HG02763 (cell line): ENCODE measurements at regions not wholly inside any gene's neighbourhood (a gene's known extent, or its start where the extent isn't known, plus 50 kb on each side); places are given as distances from the start of the nearest gene placed in this dataset.

Experiments used
- ATAC-seq: cut with Tn5 transposase; IDR thresholded peaks from one replicate; pipeline ENCODE4 v1.9.1; 2021; ENCODE audit warnings: mild to moderate bottlenecking, moderate library complexity; ENCODE audit not compliant: unreplicated experiment

DNA sequence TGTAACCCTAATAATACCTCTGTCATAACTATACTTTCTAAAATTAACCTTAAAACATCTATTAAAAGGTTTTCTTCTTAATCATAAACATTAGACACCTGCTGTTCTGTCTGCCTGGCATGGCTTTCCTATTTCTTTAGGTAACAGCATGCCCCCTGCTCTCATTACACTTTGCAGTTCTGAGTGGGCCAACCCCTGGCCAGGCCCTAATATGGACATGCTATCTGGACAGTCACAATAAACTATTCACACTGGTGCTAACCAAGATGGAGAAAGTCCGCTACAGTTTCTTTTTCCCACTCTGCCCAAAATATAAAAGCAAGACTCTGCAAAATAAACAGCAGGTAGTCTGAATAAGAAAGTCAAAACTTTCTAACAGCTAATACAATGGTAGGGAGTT is 84.0 kb downstream of the ELAPOR2 start:
- ATAC-seq, result no peak

DNA sequence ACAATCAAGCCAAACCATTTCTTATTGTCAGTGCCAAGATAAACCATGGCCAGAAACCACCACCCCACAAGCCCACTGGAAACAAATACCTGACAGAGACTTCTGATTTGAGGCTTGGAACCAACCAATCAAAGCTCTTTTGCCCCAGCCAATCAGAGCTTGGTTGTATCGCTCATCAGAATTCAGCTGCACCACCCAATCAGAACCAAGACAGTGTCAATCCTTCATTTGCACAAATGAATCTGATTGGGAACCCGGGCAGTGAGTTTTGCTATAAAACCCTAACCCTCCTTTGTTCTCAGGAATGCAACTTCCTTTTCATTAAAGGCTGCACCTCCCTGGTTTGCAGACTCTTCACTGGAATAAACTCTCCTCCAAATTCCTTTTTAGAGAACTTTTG is 87.4 kb downstream of the ELAPOR2 start:
- no peak for ATAC-seq

DNA sequence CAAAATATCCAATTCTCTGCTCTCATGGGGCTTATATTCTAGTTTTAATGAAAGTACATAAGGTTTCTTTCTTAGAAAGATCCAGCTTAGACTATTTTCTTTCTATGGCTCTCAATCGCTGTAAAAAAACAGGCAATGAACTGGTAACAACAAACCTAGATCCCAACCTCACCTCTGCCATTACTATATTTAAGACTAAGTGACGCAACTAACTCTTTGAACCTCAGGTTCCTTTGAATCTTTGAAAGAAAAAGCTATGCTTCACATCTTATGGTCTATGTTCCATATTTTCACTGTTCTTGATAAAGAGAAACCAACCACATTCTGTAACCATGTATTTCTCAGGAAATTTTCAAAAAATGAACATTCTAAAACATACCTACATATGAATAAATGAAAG is 88.5 kb downstream of the ELAPOR2 start:
- no peak for ATAC-seq

DNA sequence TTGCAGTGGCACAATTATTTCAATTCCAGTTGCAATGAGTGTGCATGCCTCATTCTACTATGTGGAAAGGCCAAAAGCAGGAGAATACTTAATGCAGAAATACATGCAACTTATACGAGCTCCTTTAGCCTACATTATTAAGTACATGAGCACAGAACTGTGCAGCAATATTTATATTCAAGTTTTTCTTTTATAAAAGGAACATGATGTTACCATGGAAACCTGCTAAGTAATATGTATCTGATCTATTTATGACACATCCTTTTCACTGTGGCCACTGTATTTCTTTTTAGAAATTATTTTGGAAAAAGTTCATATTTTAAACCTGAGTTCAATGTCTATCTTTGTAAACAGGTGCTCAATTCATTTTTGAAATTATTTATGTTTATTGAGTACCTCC is 88.9 kb downstream of the ELAPOR2 start:
- no peak for ATAC-seq

DNA sequence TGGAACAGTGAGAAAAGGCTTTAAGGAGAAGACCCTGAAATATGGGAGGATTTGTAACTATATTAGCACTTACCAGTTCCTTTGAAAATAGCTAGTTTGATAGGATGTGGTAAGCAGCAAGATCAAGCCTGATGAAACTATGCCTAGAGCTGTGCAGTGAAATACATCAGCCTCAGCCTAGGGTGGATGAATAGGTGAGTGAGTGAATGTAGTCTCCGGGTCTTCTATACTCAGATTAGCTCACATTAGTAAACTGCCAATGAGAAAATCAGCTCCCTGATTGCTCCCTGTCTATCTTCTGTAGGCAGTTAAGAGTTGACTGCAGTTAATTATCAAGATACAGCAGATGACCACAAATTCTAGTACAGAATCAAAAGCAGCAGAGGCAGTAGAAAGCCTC is 89.6 kb downstream of the ELAPOR2 start:
- ATAC-seq, result no peak

GRCh38 chr7:86968618-86969017 is 90.8 kb downstream of the ELAPOR2 start:
- no peak for ATAC-seq

DNA sequence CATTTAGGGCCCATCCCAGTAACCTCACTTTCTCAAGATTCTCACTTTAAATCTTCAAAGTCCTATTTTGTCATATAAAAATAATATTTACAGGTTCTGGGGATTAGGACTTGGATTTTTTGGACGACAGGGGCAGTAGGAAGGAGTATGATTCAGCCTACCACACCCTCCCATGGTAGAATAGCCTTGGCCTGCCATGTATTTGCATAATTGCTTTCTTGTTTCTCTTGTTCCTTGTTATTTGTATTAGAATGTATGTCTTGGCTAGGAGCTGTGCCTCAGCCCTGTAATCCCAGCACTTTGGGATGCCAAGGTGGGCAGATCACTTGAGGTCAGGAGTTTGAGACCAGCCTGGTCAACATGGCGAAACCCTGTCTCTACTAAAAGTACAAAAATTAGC is 92.5 kb downstream of the ELAPOR2 start:
- no peak for ATAC-seq

DNA sequence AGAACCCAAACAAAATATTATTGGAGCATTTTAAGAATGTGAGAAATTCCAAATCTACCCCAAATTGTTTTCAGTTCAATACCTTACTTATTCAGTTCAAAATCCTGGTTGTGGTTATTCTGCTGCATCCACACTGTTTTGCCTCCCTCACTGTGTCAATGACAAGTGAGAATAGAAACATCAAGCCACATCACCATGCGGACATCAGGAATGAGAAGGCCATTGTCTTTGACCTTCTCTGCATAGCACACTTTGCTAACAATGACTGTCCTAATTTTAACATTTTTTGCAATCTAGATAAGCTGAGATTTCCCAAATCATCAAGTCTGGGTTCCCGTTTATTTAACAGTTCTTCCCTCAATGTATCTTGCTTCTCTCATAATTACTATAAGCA is 93.7 kb downstream of the ELAPOR2 start:
- no peak for ATAC-seq

GRCh38 chr7:86964973-86965726 is 94.3 kb downstream of the ELAPOR2 start:
- ATAC-seq, result no peak

DNA sequence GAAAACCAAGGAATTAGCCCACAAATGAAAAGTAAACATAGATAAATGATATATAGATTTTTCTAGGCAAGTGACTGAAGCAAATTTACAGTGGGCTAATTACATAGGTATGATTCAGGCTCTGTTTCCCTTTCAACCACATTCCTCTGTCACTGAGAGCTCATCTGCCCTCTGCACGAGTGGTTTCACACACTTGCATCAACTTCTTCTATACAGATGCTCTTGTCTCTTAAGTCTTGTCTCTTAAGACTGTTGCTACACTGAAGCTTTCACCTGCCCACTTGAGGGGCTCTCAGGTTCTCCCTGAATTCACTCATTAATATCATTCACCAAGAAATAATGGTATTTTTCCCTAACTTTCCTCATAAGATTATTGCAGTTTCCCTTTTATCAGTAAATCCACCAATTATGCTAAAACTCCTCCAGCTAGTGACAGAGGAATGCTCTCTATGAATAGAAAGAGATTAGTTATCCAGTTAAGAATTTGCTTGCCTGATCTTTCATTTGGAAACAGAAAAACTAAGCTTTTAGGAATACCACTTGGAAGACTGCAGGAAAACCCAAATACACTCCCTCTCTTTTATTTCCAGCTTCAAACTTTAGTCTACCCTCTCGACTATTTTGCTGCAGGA is 95.7 kb downstream of the ELAPOR2 start:
- ATAC-seq, result peak; percentile 62

GRCh38 chr7:86962623-86963022 is 96.8 kb downstream of the ELAPOR2 start:
- ATAC-seq, result no peak

DNA sequence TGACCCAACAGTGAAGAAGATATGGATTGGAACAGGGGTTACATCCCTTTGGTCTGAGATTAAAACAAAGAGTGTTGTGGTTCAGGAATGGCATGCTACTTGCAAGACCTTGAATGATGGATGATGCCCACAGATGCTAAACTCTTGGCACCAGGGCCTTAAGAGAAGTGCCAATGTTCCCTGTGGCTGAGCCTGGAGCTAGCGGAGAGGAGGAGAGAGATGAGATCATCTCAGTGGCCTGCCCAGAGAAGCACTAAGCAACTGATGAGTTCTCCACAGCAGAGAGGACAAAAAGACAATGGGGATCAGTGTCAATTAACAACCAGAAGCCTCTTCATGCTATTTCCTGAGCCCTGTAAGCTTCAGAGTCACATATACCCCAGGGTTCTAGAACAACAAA is 97.8 kb downstream of the ELAPOR2 start:
- ATAC-seq, result no peak

DNA sequence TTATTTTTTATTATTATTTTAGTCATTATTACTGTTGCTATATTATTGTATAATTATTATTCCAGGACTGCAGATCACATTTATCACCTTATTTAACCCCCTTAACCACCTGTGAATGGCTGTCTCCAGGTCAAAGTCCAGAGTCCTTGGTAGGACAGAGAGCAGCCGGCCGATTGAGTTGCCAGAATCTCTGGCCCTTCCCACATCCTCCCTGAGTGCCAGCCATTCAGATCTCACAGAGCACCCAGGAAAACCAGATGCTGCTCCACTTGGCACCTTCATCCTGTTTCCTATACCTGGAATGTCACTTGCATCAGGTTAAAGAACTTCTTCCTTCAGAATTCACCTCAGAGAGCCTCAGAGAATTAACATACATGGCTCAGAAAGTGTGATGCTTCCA is 101.1 kb downstream of the ELAPOR2 start:
- ATAC-seq, result no peak

GRCh38 chr7:86956567-86956966 is 102.9 kb downstream of the ELAPOR2 start:
- no peak for ATAC-seq

DNA sequence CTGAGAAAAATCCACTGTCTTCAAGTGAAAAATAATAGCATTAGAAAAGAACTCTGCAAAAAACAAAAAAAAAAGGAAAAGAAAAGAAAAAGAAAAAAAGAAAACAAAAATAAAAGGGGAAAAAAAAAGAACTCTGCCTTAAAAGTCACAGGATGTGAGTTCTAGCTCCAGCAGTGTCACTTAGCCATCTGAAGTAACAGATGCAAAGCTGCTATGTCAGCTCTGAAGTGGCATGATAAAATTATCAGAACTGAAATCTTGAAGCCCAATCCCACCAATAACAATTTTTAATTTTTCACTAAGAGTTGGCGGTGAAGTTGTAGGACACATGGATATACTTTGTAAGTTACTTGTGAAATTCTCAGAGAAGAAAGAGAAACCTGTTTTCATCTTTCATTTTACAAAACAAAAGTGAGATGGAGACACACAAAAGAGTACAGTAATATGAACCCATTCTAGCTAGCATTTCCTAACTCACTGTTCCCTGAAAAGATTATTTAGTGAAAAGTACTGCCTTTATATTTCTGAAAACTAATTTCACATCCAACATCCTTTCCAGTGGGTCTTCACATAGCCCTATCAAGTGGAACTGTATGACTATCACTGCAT is 103.5 kb downstream of the ELAPOR2 start:
- no peak for ATAC-seq

GRCh38 chr7:86954971-86955370 is 104.5 kb downstream of the ELAPOR2 start:
- ATAC-seq, result no peak

DNA sequence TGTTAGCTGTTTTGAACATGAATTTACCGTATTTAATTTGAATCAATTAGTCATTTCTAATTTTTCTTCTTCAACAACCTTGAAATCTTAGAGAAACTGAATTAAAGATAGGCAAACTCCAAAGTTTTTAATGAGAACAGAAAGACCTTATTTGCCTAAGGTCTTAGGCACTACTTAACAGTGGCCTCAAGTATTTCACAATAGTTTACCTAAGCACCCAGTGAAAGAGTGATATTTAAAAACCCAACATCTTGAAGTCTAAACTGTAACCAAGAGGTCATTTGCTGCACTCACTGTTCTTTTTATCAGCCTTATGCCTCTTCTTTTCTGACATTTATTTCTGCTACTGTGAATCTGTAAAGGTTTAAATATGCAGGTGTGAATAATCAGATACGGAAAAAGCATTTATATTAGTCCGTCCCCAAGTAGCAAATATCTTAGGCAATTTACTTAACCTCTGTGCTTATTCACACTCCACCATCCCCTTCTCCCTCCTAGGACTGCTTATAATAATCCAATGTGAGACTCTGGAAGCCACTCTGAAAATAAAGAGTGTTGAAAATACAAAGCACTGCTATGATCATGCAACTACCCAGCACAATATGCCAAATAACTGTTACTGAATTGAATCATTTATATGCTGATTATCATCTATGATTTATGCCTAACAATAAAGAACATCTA is 105.7 kb downstream of the ELAPOR2 start:
- ATAC-seq, result no peak

GRCh38 chr7:86953219-86953618 is 106.2 kb downstream of the ELAPOR2 start:
- ATAC-seq, result no peak

DNA sequence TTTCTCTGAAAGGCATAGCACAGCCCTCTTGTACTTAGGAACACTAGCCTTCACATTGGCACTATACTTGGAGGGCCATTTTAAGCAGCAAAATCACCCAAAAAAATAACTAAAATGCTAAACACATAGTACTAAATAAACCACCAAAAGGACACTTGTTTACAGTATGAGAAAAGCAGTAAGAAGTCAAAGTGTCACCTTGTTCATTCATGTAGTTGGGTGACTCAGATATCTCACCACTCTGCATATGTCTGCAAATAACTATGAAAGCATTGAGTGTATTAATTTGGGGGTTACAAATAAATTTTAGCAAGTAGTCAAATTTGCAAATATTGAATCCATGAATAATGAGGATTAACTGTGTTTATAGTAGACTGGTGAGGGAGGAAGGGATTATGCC is 107.6 kb downstream of the ELAPOR2 start:
- ATAC-seq, result no peak

DNA sequence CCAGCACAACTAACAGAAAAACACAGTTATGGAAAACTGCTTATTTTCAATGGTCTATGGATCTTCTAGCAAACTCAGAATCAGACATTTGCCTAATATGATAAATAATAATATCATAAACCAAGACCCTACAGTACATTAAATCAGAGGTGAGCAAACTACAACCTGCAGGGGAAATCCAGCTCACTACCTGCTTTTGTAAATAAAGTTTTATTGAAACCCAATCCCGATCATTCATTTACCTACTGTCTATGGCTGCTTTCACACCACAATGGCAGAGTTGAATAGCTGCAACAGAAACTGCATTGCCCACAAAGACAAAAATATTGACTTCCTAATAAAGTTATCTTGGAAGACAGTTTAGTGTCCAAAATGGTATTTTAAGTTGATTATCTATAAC is 108.5 kb downstream of the ELAPOR2 start:
- ATAC-seq, result no peak

DNA sequence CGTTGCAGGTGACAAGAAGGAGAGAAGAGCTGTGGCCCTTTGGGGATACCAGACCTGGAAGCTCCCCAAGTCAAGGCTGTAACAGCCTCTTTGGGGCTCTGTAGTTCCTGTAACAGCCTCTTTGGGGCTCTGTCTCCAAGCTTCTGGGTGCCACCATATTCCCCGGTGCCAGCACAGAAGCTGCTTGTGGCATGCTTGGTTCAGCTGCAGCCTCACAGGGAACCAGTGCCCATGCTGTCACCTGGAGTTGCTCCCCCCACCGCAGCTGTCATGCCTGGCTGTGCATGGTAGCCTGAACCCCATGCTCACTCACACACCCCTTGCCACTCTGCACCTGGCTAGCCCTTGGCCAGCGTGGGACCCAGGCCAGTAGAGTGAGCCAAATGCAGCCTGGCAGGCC is 109.1 kb downstream of the ELAPOR2 start:
- ATAC-seq, result no peak

GRCh38 chr7:86949779-86950260 is 109.6 kb downstream of the ELAPOR2 start:
- no peak for ATAC-seq
